Suprapubic skin (tissue), 3 donors: ENCODE measurements at regions not wholly inside any gene's neighbourhood (a gene's known extent, or its start where the extent isn't known, plus 50 kb on each side); places are given as distances from the start of the nearest gene placed in this dataset.

Source experiments
- CTCF ChIP-seq, 2 donors: fragments of 200-600 bp in 1 of 2; fragments of 450-650 bp in 1 of 2; sonication (generic) in 1 of 2; IDR thresholded peaks; one replicate each; pipeline ENCODE4 v1.5.1; 2016 to 2019; ENCODE audit warnings: antibody characterized with exemption in 2 of 2, mild to moderate bottlenecking in 1 of 2, moderate library complexity in 1 of 2
- POLR2A ChIP-seq, 2 donors: fragments of 450-650 bp; IDR thresholded peaks; one replicate each; pipeline ENCODE4 v1.6.1; 2017; ENCODE audit warnings: antibody characterized with exemption in 2 of 2, mild to moderate bottlenecking in 2 of 2, moderate library complexity in 2 of 2

GRCh38 chr3:8106921-8107320 lies 394.7 kb upstream of the LMCD1 start:
- TF ChIP-seq POLR2A (IDR thresholded peaks at IDR 0.05) (no peak), CTCF (IDR thresholded peaks at IDR 0.05) (no peak)
